Fibroblast of the aortic adventitia (primary cell): ENCODE measurements at regions not wholly inside any gene's neighbourhood (a gene's known extent, or its start where the extent isn't known, plus 50 kb on each side); places are given as distances from the start of the nearest gene placed in this dataset.

ENCODE experiments used
- DNase-seq: peaks from one replicate; pipeline ENCODE4 v3.0.0-alpha.2; 2010; ENCODE audit warnings: low read depth
- H3K4me3 ChIP-seq: 2 replicates; pipeline ENCODE4 v1.5.1; 2011; ENCODE audit warnings: low read depth, mild to moderate bottlenecking, control low read depth, low read length, moderate library complexity
- CTCF ChIP-seq: IDR thresholded peaks from 2 replicates; pipeline ENCODE4 v1.5.1; 2011; ENCODE audit warnings: mild to moderate bottlenecking, low read length, control low read depth, inconsistent platforms; ENCODE audit not compliant: insufficient read depth

GRCh38 chr17:77654850-77655249 lies 303.7 kb upstream of the TNRC6C start:
- TF ChIP-seq CTCF, result no peak
- no peak overlapping the region for H3K4me3 ChIP-seq
- no peak for DNase-seq

GRCh38 chr17:77656054-77656453 lies 302.4 kb upstream of the TNRC6C start:
- H3K4me3 ChIP-seq, result no peak overlapping the region
- DNase-seq, result no peak
- no peak for TF ChIP-seq CTCF

GRCh38 chr17:77657839-77658238 lies 300.7 kb upstream of the TNRC6C start:
- DNase-seq, result no peak
- H3K4me3 ChIP-seq, result no peak overlapping the region
- no peak for TF ChIP-seq CTCF

- TF ChIP-seq CTCF, result no peak
- no peak for DNase-seq
- no peak overlapping the region for H3K4me3 ChIP-seq
Measured at GRCh38 chr17:77660524-77660923, 298.0 kb upstream of the TNRC6C start.

GRCh38 chr17:77662833-77663232 lies 295.7 kb upstream of the TNRC6C start:
- TF ChIP-seq CTCF, result no peak
- no peak for DNase-seq
- no peak overlapping the region for H3K4me3 ChIP-seq

GRCh38 chr17:77664097-77664729 lies 294.3 kb upstream of the TNRC6C start:
- DNase-seq, result no peak
- TF ChIP-seq CTCF, result no peak

GRCh38 chr17:77665833-77666232 lies 292.7 kb upstream of the TNRC6C start:
- no peak for TF ChIP-seq CTCF
- no peak for DNase-seq
- no peak overlapping the region for H3K4me3 ChIP-seq

More at GRCh38 chr17:77664097-77664729, 294.3 kb upstream of the TNRC6C start:
- H3K4me3 ChIP-seq, result no peak overlapping the region
